GM18951 (cell line): ENCODE measurements at regions not wholly inside any gene's neighbourhood (a gene's known extent, or its start where the extent isn't known, plus 50 kb on each side); places are given as distances from the start of the nearest gene placed in this dataset.

Experiments used
- POLR2A ChIP-seq: IDR thresholded peaks from 4 replicates; pipeline ENCODE4 v1.6.1; 2011; ENCODE audit warnings: mild to moderate bottlenecking; ENCODE audit not compliant: insufficient read length, insufficient read depth; ENCODE audit errors: extremely low read depth
- in situ Hi-C: fragments of 300-500 bp; cut with MboI; formaldehyde crosslinking; loops from one replicate; pipeline ENCODE4 v1.12.0; 2022; ENCODE audit warnings: low sequenced_read_pairs, mixed read lengths, inconsistent platforms; ENCODE audit not compliant: unreplicated experiment

GRCh38 chr9:731474-731873, 110.0 kb upstream of the DMRT1 start:
- in situ Hi-C loops: no loop called here
- no peak for TF ChIP-seq POLR2A

DNA sequence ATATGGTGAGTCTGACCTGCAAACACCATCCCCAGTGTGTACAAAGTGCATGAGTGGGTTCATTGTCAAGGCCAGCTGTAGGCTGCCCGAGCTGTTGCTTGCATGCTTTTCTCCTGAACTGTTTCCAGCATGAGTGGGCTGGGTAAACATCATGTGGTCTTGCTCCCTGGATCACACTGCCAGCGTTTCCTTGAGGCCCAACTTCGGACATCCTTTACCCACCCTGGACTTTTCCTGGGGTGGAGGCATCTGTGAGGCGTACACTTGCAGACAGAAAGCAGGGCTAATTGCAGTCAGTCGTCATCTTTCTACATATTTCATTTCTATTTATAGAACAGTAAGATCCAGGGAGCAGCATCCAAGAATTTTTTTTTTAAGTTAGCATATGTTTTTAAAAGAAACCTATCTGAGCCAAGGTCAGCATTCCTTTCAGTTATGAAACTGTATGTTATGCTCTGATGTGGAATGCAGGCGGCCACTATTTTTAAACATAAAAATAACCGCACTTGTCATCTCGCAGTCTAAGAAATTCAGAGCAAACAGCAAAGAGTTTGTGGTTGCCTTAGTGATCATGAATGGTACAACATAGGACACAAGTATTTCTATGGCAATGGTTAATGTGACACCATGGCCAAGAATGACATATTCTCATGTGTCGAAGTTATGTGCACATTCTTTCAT, 106.5 kb upstream of the DMRT1 start:
- in situ Hi-C loops: no loop called here

DNA sequence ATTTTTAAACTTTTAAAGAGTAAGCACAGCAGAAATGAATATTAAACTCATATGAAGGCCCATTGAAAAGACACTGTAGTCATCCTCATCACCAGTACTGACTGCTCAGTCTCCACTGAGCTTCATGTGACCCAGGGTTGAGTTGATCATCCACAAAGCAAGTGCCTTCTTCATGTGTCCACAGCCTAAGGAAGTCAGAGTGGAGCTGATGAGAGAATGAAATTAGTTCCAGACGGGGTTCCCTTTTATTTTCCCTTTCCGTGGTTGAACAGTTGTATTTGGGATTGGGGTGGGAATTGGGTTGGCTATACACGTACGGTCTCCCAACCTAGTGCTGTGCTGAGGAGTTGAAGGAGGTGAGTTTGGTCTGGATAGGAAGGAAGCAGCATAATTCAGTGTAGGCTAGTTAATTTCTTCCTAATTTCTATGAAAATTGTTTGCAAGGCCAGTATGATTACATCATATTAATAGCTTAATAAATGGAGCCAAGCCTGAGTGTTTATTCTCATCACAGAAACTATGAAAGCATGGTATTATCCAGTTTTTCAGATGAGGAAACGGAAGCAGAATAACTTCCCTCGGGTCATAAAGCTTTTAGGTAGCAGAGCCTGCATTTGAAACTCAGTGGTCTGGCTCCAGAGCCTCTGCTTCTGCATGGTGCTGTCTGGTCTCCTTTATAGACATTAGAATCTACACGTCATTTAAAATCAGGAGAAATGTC, 103.9 kb upstream of the DMRT1 start:
- TF ChIP-seq POLR2A: no peak

More for the DNA sequence above, 106.5 kb upstream of the DMRT1 start:
- TF ChIP-seq POLR2A: no peak

GRCh38 chr9:738209-738915, 103.1 kb upstream of the DMRT1 start:
- in situ Hi-C loops: no loop called here
- TF ChIP-seq POLR2A: no peak

More for the DNA sequence above, 103.9 kb upstream of the DMRT1 start:
- in situ Hi-C loops: no loop called here

DNA sequence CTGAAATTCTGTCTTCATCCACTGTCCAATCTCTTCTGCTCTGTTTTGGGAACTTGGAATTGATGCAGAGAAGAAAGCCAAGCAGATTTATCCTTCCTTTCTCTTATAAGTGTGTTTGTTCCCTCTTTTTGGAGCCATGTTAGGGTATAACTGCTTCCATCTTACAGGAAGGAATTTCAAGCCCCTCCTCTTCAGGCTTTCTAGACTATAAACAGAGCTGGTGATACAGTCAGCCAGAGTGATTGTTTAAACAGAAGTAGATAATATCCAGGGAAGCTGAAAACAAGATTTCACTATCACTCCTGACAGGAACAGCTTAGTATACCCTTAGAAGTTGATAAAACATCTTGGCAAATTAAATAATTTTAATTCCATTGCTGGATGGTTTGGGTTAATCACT, 102.1 kb upstream of the DMRT1 start:
- in situ Hi-C loops: no loop called here
- no peak for TF ChIP-seq POLR2A

- in situ Hi-C loops: no loop called here
Measured at GRCh38 chr9:740221-740620, 101.3 kb upstream of the DMRT1 start.

DNA sequence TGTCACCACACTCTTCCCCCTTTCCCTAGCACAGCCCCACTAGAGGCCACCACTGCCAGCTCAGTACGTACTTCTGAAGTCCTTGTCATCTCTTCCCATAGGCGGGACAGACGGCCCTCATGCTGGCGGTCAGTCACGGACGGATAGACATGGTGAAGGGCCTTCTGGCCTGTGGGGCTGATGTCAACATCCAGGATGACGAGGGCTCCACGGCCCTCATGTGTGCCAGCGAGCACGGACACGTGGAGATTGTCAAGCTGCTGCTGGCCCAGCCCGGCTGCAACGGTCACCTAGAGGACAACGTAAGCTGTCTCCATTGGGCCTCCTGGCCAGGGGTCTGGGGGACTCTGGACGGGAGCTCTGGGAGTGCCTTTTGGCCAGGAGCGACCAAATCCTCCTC, 99.4 kb upstream of the DMRT1 start:
- no peak for TF ChIP-seq POLR2A
- in situ Hi-C loops: no loop called here

More at GRCh38 chr9:740221-740620, 101.3 kb upstream of the DMRT1 start:
- TF ChIP-seq POLR2A: no peak

DNA sequence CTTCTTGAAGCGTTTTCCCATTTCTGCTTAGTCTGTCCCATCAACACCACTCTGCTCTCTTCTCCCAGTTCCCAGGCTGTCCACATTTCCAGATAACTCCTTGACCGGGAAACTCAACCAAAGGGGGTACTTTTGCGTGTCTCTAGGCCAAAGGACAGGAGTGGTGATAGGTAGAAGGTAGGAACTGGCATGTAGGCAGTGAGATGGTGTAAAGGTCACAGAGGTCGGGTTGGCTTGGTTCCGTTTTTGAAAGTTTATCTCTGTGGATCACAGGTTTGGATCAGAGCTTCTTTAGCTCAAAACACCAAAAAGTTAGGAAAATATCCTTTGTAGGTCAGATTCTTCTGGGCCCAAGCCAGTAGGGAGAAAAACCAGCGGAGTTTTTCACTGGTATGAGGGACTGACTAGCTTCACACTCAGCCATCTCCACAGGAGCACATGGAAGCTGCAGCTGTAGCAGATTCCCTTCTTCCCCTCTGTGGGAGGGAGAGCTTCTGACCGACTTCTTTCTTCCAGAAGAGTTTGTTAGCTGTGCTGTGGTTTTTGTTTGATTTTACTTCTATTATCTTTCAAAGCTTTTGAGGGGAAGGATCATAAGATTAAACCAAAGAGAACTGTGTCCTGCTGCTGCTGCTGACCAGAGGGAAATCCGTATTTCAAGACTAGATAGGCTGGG, 98.4 kb upstream of the DMRT1 start:
- in situ Hi-C loops: no loop called here
- TF ChIP-seq POLR2A: no peak

- in situ Hi-C loops: no loop called here
- no peak for TF ChIP-seq POLR2A
Measured at GRCh38 chr9:744046-744712, 97.3 kb upstream of the DMRT1 start.

- no peak for TF ChIP-seq POLR2A
- in situ Hi-C loops: no loop called here
Measured at GRCh38 chr9:744790-745484, 96.6 kb upstream of the DMRT1 start.

DNA sequence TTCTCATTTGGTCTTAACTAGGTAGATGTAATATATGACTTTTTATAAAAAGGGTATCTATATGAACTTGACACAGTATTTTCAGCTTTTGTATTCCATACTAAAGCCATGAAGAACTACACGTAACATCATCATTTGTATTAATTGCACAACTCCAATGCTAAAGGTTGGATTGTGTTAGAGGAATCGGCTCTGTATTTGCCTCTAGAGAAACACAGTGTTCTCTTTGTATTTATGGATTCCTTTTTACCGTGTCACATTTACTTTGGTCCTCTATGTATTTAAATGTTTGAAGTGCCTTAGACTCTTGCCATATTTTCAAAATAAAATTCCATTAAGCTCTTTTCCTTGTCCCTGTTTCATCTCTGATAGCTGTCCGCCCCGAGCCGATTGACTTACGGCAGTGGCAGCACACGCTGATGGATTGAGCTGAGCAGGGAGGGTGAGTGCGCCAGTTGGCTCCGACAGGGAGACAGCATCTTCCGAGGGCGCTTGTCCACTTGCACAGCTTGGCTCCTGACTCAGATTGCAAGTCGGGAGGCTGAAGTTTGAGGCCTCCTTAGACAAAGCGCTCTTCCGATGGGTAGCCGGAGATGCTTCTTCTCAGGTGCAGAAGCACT, 95.6 kb upstream of the DMRT1 start:
- TF ChIP-seq POLR2A: no peak
- in situ Hi-C loops: no loop called here
